ENCODE measurements at regions not wholly inside any gene's neighbourhood (a gene's known extent, or its start where the extent isn't known, plus 50 kb on each side); places are given as distances from the start of the nearest gene placed in this dataset.

DNA sequence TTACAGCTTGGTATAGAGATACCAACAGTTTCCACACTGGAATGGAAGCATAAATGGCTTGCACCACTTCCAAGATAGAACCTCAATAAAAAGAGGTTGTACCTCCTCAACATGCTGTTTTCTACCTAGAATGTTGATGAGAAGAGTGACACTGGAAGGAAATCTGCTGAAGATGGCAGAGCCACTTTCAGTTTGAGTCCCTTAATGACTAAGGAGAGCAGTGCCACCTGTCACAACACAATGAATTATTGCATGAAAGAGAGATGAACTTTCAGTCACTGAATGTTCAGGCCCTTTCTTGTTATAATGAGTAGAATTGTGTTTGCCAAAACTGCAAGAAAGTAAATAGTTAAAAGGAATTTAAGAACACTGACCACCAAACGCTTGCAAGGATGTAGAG lies 958.5 kb downstream of the DTWD2 start:
- TF ChIP-seq POLR2AphosphoS5 (IDR thresholded peaks at IDR 0.05): no peak
- TF ChIP-seq, protein P1, sequence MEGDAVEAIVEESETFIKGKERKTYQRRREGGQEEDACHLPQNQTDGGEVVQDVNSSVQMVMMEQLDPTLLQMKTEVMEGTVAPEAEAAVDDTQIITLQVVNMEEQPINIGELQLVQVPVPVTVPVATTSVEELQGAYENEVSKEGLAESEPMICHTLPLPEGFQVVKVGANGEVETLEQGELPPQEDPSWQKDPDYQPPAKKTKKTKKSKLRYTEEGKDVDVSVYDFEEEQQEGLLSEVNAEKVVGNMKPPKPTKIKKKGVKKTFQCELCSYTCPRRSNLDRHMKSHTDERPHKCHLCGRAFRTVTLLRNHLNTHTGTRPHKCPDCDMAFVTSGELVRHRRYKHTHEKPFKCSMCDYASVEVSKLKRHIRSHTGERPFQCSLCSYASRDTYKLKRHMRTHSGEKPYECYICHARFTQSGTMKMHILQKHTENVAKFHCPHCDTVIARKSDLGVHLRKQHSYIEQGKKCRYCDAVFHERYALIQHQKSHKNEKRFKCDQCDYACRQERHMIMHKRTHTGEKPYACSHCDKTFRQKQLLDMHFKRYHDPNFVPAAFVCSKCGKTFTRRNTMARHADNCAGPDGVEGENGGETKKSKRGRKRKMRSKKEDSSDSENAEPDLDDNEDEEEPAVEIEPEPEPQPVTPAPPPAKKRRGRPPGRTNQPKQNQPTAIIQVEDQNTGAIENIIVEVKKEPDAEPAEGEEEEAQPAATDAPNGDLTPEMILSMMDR (IDR thresholded peaks at IDR 0.05): no peak
- no peak for TF ChIP-seq EP300 (IDR thresholded peaks at IDR 0.05)
- TF ChIP-seq POLR2A (IDR thresholded peaks at IDR 0.05): no peak
- DNase-seq (ENCODE audit: low spot score in 2 of 2): no peak
- no peak overlapping the region for H3K27ac ChIP-seq
- no peaks in the 10 kb centered on the region for H3K4me1 ChIP-seq
- no peaks in the 10 kb centered on the region for H3K27me3 ChIP-seq
- H3K4me3 ChIP-seq: no peak overlapping the region
- no peaks in the 10 kb centered on the region for H3K36me3 ChIP-seq
- H3K9me3 ChIP-seq: no peaks in the 10 kb centered on the region
- 76% methylated on average over 1 of the region's 1 CpG for WGBS

DNA sequence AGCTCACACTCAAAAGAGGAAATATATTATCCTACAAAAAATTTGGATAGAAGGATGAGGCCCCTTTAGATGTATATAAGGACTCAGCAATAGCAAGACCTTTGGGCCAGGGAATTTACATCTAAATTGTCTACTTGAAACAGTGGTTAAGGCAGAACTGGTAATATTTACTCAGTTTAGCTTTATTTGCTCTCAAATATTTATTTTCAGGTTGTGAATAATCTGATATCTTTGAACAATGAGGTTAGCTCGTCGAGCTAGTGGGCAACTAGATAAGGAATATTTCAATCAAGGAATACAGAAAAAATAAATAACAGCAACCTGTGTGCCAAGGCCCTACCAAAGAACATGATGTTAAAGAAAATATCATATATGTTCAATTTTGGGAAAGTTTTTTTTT lies 966.3 kb downstream of the DTWD2 start:
- H3K27ac ChIP-seq: no peak overlapping the region
- no peak overlapping the region for H3K4me3 ChIP-seq
- no peaks in the 10 kb centered on the region for H3K27me3 ChIP-seq
- H3K36me3 ChIP-seq: no peaks in the 10 kb centered on the region
- WGBS: 90% methylated on average over 2 of the region's 2 CpGs
- no peak for TF ChIP-seq POLR2A (IDR thresholded peaks at IDR 0.05)
- no peak for TF ChIP-seq POLR2AphosphoS5 (IDR thresholded peaks at IDR 0.05)
- TF ChIP-seq, protein P1 (IDR thresholded peaks at IDR 0.05): no peak
- no peak for TF ChIP-seq EP300 (IDR thresholded peaks at IDR 0.05)
- DNase-seq (ENCODE audit: low spot score in 2 of 2): no peak
- no peaks in the 10 kb centered on the region for H3K4me1 ChIP-seq
- H3K9me3 ChIP-seq: no peaks in the 10 kb centered on the region

DNA sequence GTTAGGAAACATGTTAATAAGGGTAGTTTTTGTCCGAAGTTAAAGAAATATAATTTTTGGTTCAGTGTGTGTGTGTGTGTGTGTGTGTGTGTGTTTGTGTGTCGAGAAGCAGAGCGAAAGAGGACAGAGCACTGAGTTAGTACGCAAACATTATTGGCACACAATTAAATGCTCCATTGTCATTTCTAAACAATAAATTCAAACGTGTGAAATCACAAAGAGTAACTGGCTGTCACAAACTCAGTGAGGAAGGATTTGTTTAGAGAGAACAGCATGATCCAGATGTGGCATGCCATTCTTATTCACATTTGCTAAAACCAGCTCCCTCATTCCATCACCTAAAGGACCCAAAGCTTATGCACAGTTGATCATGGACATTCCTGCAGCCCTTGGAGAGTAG lies 970.8 kb downstream of the DTWD2 start:
- no peaks in the 10 kb centered on the region for H3K9me3 ChIP-seq
- 83% methylated on average over 5 of the region's 5 CpGs for WGBS
- H3K4me1 ChIP-seq: no peaks in the 10 kb centered on the region
- no peak for DNase-seq (ENCODE audit: low spot score in 2 of 2)
- no peaks in the 10 kb centered on the region for H3K36me3 ChIP-seq
- H3K27me3 ChIP-seq: no peaks in the 10 kb centered on the region
- TF ChIP-seq POLR2A (IDR thresholded peaks at IDR 0.05): no peak
- no peak for TF ChIP-seq POLR2AphosphoS5 (IDR thresholded peaks at IDR 0.05)
- TF ChIP-seq, protein P1 (IDR thresholded peaks at IDR 0.05): no peak
- TF ChIP-seq EP300 (IDR thresholded peaks at IDR 0.05): no peak
- H3K27ac ChIP-seq: no peak overlapping the region
- no peak overlapping the region for H3K4me3 ChIP-seq

DNA sequence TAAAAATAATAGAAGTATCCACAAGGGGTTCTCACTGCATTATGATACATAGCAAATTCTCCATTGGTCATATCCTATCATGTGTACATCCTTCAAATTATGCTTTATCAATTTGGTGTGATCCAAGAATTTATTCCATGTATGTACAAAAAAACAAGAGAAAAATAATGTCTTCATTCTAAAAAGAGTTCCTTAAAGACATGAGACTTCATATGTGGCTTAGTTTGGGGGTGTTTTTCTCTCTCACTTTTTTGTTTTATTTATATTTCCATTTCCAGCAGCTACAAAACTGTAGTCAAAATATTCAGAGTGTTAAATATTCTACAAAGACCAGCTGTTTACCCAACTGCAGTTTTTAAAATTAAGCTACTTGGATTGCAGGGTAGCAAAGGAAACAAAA lies 972.0 kb downstream of the DTWD2 start:
- H3K27me3 ChIP-seq: no peaks in the 10 kb centered on the region
- DNase-seq (ENCODE audit: low spot score in 2 of 2): no peak
- no peaks in the 10 kb centered on the region for H3K36me3 ChIP-seq
- H3K4me3 ChIP-seq: no peak overlapping the region
- TF ChIP-seq, protein P1 (IDR thresholded peaks at IDR 0.05): no peak
- TF ChIP-seq EP300 (IDR thresholded peaks at IDR 0.05) (no peak), POLR2A (IDR thresholded peaks at IDR 0.05) (no peak), POLR2AphosphoS5 (IDR thresholded peaks at IDR 0.05) (no peak)
- H3K27ac ChIP-seq: no peak overlapping the region
- no peaks in the 10 kb centered on the region for H3K9me3 ChIP-seq
- no peaks in the 10 kb centered on the region for H3K4me1 ChIP-seq

DNA sequence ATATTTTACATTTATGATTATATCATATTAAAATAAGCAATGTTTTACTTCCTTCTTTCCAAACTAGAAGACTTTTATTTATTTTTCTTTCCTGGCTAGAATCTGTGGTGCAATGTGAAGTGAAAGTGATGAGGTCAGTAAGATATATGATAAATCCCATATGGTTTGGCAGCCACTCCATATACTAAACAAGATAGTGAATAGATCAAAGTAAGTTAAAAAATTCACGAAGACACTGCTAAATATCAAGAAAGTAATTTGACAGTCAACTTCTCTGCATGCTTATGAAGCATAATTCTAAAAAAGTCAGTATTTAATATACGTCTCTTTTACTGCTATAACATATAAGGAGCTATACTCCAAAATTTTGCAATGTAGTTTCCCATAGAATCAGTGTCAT lies 972.8 kb downstream of the DTWD2 start:
- Histone ChIP-seq H3K36me3 (no peaks in the 10 kb centered on the region), H3K4me3 (no peak overlapping the region), H3K9me3 (no peaks in the 10 kb centered on the region), H3K27me3 (no peaks in the 10 kb centered on the region), H3K4me1 (no peaks in the 10 kb centered on the region), H3K27ac (no peak overlapping the region)
- 74% methylated on average over 2 of the region's 2 CpGs for WGBS
- TF ChIP-seq, protein P1 (IDR thresholded peaks at IDR 0.05): no peak
- TF ChIP-seq POLR2AphosphoS5 (IDR thresholded peaks at IDR 0.05): no peak
- no peak for TF ChIP-seq POLR2A (IDR thresholded peaks at IDR 0.05)
- TF ChIP-seq EP300 (IDR thresholded peaks at IDR 0.05): no peak
- DNase-seq (ENCODE audit: low spot score in 2 of 2): no peak
